ENCODE measurements at regions not wholly inside any gene's neighbourhood (a gene's known extent, or its start where the extent isn't known, plus 50 kb on each side); places are given as distances from the start of the nearest gene placed in this dataset.
"Not testable (repeated sequence)": the region's sequence is repeated elsewhere in the genome, so short reads cannot be mapped to it uniquely, and the experiment has no call there.

GRCh38 chr16:29319726-29320125 is 86.8 kb downstream of the NPIPB11 start:
- Histone ChIP-seq H3F3A (ENCODE audit: insufficient read depth) (no peaks in the 10 kb centered on the region), H3K4me2 (ENCODE audit: low read depth, low read length, poor library complexity, severe bottlenecking) (no peak overlapping the region), H3K9me2 (replicated peaks; ENCODE audit: insufficient read depth, low read length) (no peaks in the 10 kb centered on the region), H3K27ac (ENCODE audit: low read depth, low read length) (no peak overlapping the region), H2AFZ (ENCODE audit: low read depth, low read length, severe bottlenecking) (no peak overlapping the region), H3K27me3 (ENCODE audit: low read length) (no peaks in the 10 kb centered on the region), H3K4me3 (ENCODE audit: insufficient read depth, low read length, poor library complexity, severe bottlenecking) (no peak overlapping the region), H3K36me3 (ENCODE audit: low read length) (no peaks in the 10 kb centered on the region), H3K9ac (ENCODE audit: low read length) (no peak overlapping the region), H3K79me2 (ENCODE audit: insufficient read depth, low read length) (no peaks in the 10 kb centered on the region), H3K9me3 (ENCODE audit: insufficient read depth, low read length) (no peaks in the 10 kb centered on the region), H4K20me1 (ENCODE audit: low read depth, low read length) (no peaks in the 10 kb centered on the region)
- TF ChIP-seq CTCF (IDR thresholded peaks at IDR 0.05; ENCODE audit: insufficient read depth, low read length, poor library complexity, severe bottlenecking) (no peak), EZH2phosphoT487 (conservative IDR thresholded peaks at IDR 0.05; ENCODE audit: low read length) (no peak)

- H3K36me3 ChIP-seq (ENCODE audit: low read length); H3F3A ChIP-seq (ENCODE audit: insufficient read depth); H4K20me1 ChIP-seq (ENCODE audit: low read depth, low read length); H3K4me2 ChIP-seq (ENCODE audit: low read depth, low read length, poor library complexity, severe bottlenecking); H3K9me2 ChIP-seq (replicated peaks; ENCODE audit: insufficient read depth, low read length); H3K9ac ChIP-seq (ENCODE audit: low read length); H2AFZ ChIP-seq (ENCODE audit: low read depth, low read length, severe bottlenecking); H3K27ac ChIP-seq (ENCODE audit: low read depth, low read length); H3K9me3 ChIP-seq (ENCODE audit: insufficient read depth, low read length); H3K27me3 ChIP-seq (ENCODE audit: low read length); H3K4me3 ChIP-seq (ENCODE audit: insufficient read depth, low read length, poor library complexity, severe bottlenecking); H3K79me2 ChIP-seq (ENCODE audit: insufficient read depth, low read length): not testable (repeated sequence)
Measured at GRCh38 chr16:29318561-29318968, 87.9 kb downstream of the NPIPB11 start.

- Histone ChIP-seq H3K36me3 (ENCODE audit: low read length) (no peaks in the 10 kb centered on the region), H3K27ac (ENCODE audit: low read depth, low read length) (no peak overlapping the region), H3K27me3 (ENCODE audit: low read length) (no peaks in the 10 kb centered on the region), H3K4me2 (ENCODE audit: low read depth, low read length, poor library complexity, severe bottlenecking) (no peak overlapping the region), H3F3A (ENCODE audit: insufficient read depth) (no peaks in the 10 kb centered on the region), H2AFZ (ENCODE audit: low read depth, low read length, severe bottlenecking) (no peak overlapping the region), H3K9me3 (ENCODE audit: insufficient read depth, low read length) (no peaks in the 10 kb centered on the region), H3K79me2 (ENCODE audit: insufficient read depth, low read length) (no peaks in the 10 kb centered on the region), H3K9ac (ENCODE audit: low read length) (no peak overlapping the region), H3K9me2 (replicated peaks; ENCODE audit: insufficient read depth, low read length) (no peaks in the 10 kb centered on the region), H4K20me1 (ENCODE audit: low read depth, low read length) (no peaks in the 10 kb centered on the region), H3K4me3 (ENCODE audit: insufficient read depth, low read length, poor library complexity, severe bottlenecking) (no peak overlapping the region)
- TF ChIP-seq CTCF (IDR thresholded peaks at IDR 0.05; ENCODE audit: insufficient read depth, low read length, poor library complexity, severe bottlenecking) = no peak
- TF ChIP-seq EZH2phosphoT487 (conservative IDR thresholded peaks at IDR 0.05; ENCODE audit: low read length) = no peak
Measured at GRCh38 chr16:29318037-29318436, 88.5 kb downstream of the NPIPB11 start.

GRCh38 chr16:29317269-29317668 is 89.2 kb downstream of the NPIPB11 start:
- H3K9ac ChIP-seq (ENCODE audit: low read length) = no peak overlapping the region

More at GRCh38 chr16:29317269-29317668, 89.2 kb downstream of the NPIPB11 start:
- Histone ChIP-seq H3K27ac (ENCODE audit: low read depth, low read length) (no peak overlapping the region), H3K4me3 (ENCODE audit: insufficient read depth, low read length, poor library complexity, severe bottlenecking) (no peak overlapping the region), H4K20me1 (ENCODE audit: low read depth, low read length) (no peaks in the 10 kb centered on the region), H2AFZ (ENCODE audit: low read depth, low read length, severe bottlenecking) (no peak overlapping the region), H3K36me3 (ENCODE audit: low read length) (no peaks in the 10 kb centered on the region), H3K9me3 (ENCODE audit: insufficient read depth, low read length) (no peaks in the 10 kb centered on the region), H3K9me2 (replicated peaks; ENCODE audit: insufficient read depth, low read length) (no peaks in the 10 kb centered on the region), H3K4me2 (ENCODE audit: low read depth, low read length, poor library complexity, severe bottlenecking) (no peak overlapping the region), H3K27me3 (ENCODE audit: low read length) (no peaks in the 10 kb centered on the region), H3K79me2 (ENCODE audit: insufficient read depth, low read length) (no peaks in the 10 kb centered on the region), H3F3A (ENCODE audit: insufficient read depth) (no peaks in the 10 kb centered on the region)
- TF ChIP-seq EZH2phosphoT487 (conservative IDR thresholded peaks at IDR 0.05; ENCODE audit: low read length) = no peak
- no peak for TF ChIP-seq CTCF (IDR thresholded peaks at IDR 0.05; ENCODE audit: insufficient read depth, low read length, poor library complexity, severe bottlenecking)
